ENCODE measurements at regions not wholly inside any gene's neighbourhood (a gene's known extent, or its start where the extent isn't known, plus 50 kb on each side); places are given as distances from the start of the nearest gene placed in this dataset.

GRCh38 chr5:5805916-5806315 is 383.4 kb downstream of the ICE1 start:
- H4K20me1 ChIP-seq (ENCODE audit: control insufficient read depth, extremely low read depth, insufficient read depth, low read length) = no peaks in the 10 kb centered on the region
- H3K4me3 ChIP-seq (replicated peaks in 1 of 4; ENCODE audit: control extremely low read depth in 1 of 4, insufficient read depth in 1 of 4, low read depth in 3 of 4, low read length in 4 of 4) = no peak overlapping the region
- TF ChIP-seq EZH2 (IDR thresholded peaks at IDR 0.05; ENCODE audit: low read length, missing control alignments) = no peak
- TF ChIP-seq CTCF (conservative IDR thresholded peaks at IDR 0.05 in 1 of 2, IDR thresholded peaks at IDR 0.05 in 1 of 2; ENCODE audit: low read depth in 1 of 2, low read length in 2 of 2) = no peak
- no peaks in the 10 kb centered on the region for H3K9me3 ChIP-seq (ENCODE audit: control insufficient read depth, insufficient read depth, low read depth, low read length)
- no peak overlapping the region for H2AFZ ChIP-seq (ENCODE audit: low read length)
- H3K27ac ChIP-seq (ENCODE audit: insufficient read depth, low read length) = no peak overlapping the region
- no peak for DNase-seq (ENCODE audit: low read depth in 2 of 2)
- H3K4me1 ChIP-seq (ENCODE audit: control insufficient read depth, extremely low read depth, insufficient read depth, low read length) = no peaks in the 10 kb centered on the region
- H3K79me2 ChIP-seq (ENCODE audit: control insufficient read depth, insufficient read depth, low read length) = no peaks in the 10 kb centered on the region
- H3K27me3 ChIP-seq (ENCODE audit: control insufficient read depth, insufficient read depth, low read length) = no peaks in the 10 kb centered on the region
- no peaks in the 10 kb centered on the region for H3K36me3 ChIP-seq (ENCODE audit: control insufficient read depth, insufficient read depth, low read length)
- H3K9ac ChIP-seq (ENCODE audit: insufficient read depth, low read length) = no peak overlapping the region
- H3K4me2 ChIP-seq (ENCODE audit: extremely low read depth, insufficient read depth, low read length) = no peak overlapping the region

- H3K9me3 ChIP-seq (ENCODE audit: control insufficient read depth, insufficient read depth, low read depth, low read length) = no peaks in the 10 kb centered on the region
Observed at GRCh38 chr5:5804478-5805233, 382.2 kb downstream of the ICE1 start.

More at GRCh38 chr5:5804478-5805233, 382.2 kb downstream of the ICE1 start:
- Histone ChIP-seq H3K36me3 (ENCODE audit: control insufficient read depth, insufficient read depth, low read length) (no peaks in the 10 kb centered on the region), H3K79me2 (ENCODE audit: control insufficient read depth, insufficient read depth, low read length) (no peaks in the 10 kb centered on the region), H3K27me3 (ENCODE audit: control insufficient read depth, insufficient read depth, low read length) (no peaks in the 10 kb centered on the region), H3K4me3 (replicated peaks in 1 of 4; ENCODE audit: control extremely low read depth in 1 of 4, insufficient read depth in 1 of 4, low read depth in 3 of 4, low read length in 4 of 4) (no peak overlapping the region), H3K4me2 (ENCODE audit: extremely low read depth, insufficient read depth, low read length) (no peak overlapping the region), H4K20me1 (ENCODE audit: control insufficient read depth, extremely low read depth, insufficient read depth, low read length) (no peaks in the 10 kb centered on the region), H2AFZ (ENCODE audit: low read length) (no peak overlapping the region), H3K4me1 (ENCODE audit: control insufficient read depth, extremely low read depth, insufficient read depth, low read length) (no peaks in the 10 kb centered on the region), H3K9ac (ENCODE audit: insufficient read depth, low read length) (no peak overlapping the region), H3K27ac (ENCODE audit: insufficient read depth, low read length) (no peak overlapping the region)
- no peak for TF ChIP-seq CTCF (conservative IDR thresholded peaks at IDR 0.05 in 1 of 2, IDR thresholded peaks at IDR 0.05 in 1 of 2; ENCODE audit: low read depth in 1 of 2, low read length in 2 of 2)
- no peak for TF ChIP-seq EZH2 (IDR thresholded peaks at IDR 0.05; ENCODE audit: low read length, missing control alignments)
- DNase-seq (ENCODE audit: low read depth in 2 of 2) = no peak

Data from fibroblast of lung (primary cell).